GM21423 (cell line): ENCODE measurements at regions not wholly inside any gene's neighbourhood (a gene's known extent, or its start where the extent isn't known, plus 50 kb on each side); places are given as distances from the start of the nearest gene placed in this dataset.

Experiments used
- ATAC-seq: cut with Tn5 transposase; IDR thresholded peaks from one replicate; pipeline ENCODE4 v1.9.1; 2021; ENCODE audit warnings: mild to moderate bottlenecking, moderate library complexity; ENCODE audit not compliant: unreplicated experiment

GRCh38 chr3:21801631-21802030, 50.6 kb upstream of the ZNF385D start:
- no peak for ATAC-seq

GRCh38 chr3:21803604-21804003, 52.6 kb upstream of the ZNF385D start:
- no peak for ATAC-seq

GRCh38 chr3:21804330-21804729, 53.3 kb upstream of the ZNF385D start:
- ATAC-seq = no peak

- no peak for ATAC-seq
Observed at GRCh38 chr3:21806733-21807132, 55.7 kb upstream of the ZNF385D start.

GRCh38 chr3:21825684-21826083, 74.7 kb upstream of the ZNF385D start:
- ATAC-seq = no peak

GRCh38 chr3:21826416-21826815, 75.4 kb upstream of the ZNF385D start:
- ATAC-seq = no peak

GRCh38 chr3:21830541-21830940, 79.5 kb upstream of the ZNF385D start:
- no peak for ATAC-seq

- ATAC-seq = no peak
Observed at GRCh38 chr3:21835264-21835663, 84.3 kb upstream of the ZNF385D start.

- ATAC-seq = no peak
Observed at GRCh38 chr3:21836227-21836626, 85.2 kb upstream of the ZNF385D start.

- no peak for ATAC-seq
Observed at GRCh38 chr3:21839176-21839575, 88.2 kb upstream of the ZNF385D start.

GRCh38 chr3:21839592-21839991, 88.6 kb upstream of the ZNF385D start:
- no peak for ATAC-seq

- no peak for ATAC-seq
Observed at GRCh38 chr3:21847005-21847404, 96.0 kb upstream of the ZNF385D start.

- no peak for ATAC-seq
Observed at GRCh38 chr3:21859124-21860081, 108.4 kb upstream of the ZNF385D start.

GRCh38 chr3:21860082-21860475, 109.1 kb upstream of the ZNF385D start:
- ATAC-seq = no peak

GRCh38 chr3:21860657-21861056, 109.6 kb upstream of the ZNF385D start:
- no peak for ATAC-seq

- no peak for ATAC-seq
Observed at GRCh38 chr3:21876782-21877181, 125.8 kb upstream of the ZNF385D start.

GRCh38 chr3:21877214-21877754, 126.3 kb upstream of the ZNF385D start:
- no peak for ATAC-seq

- ATAC-seq = no peak
Observed at GRCh38 chr3:21879184-21879886, 128.3 kb upstream of the ZNF385D start.

- ATAC-seq = no peak
Observed at GRCh38 chr3:21888656-21889055, 137.6 kb upstream of the ZNF385D start.

- no peak for ATAC-seq
Observed at GRCh38 chr3:21889166-21889565, 138.2 kb upstream of the ZNF385D start.

GRCh38 chr3:21892104-21892503, 141.1 kb upstream of the ZNF385D start:
- no peak for ATAC-seq

GRCh38 chr3:21893242-21893641, 142.2 kb upstream of the ZNF385D start:
- ATAC-seq = no peak
